ENCODE measurements at regions not wholly inside any gene's neighbourhood (a gene's known extent, or its start where the extent isn't known, plus 50 kb on each side); places are given as distances from the start of the nearest gene placed in this dataset.

DNA sequence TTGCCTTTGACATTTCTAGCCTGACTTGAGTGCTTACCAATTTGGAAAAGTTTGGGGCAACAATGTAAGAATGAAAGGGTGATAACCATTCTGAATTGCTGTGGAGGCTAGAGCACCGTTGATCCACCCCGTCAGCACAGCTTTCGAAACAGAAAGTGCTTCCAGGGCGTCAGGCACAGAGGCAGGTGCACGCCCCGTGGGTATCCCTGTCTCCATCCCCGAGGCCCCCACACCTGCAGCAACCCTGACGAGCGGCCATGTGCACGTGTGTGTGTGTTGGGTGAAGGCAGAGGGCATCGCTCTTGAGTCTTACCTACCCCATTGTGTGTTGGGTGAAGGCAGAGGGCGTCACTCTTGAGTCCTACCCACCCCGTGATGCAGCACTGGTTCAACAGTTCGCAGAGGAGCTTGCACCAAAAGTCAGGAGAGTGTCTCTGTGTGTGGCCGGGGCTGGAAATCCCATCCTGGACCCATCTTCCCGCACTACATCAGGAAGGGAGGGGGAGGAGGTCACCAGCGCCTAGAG, 404.5 kb downstream of the BRD1 start:
- DNase-seq = no peak

DNA sequence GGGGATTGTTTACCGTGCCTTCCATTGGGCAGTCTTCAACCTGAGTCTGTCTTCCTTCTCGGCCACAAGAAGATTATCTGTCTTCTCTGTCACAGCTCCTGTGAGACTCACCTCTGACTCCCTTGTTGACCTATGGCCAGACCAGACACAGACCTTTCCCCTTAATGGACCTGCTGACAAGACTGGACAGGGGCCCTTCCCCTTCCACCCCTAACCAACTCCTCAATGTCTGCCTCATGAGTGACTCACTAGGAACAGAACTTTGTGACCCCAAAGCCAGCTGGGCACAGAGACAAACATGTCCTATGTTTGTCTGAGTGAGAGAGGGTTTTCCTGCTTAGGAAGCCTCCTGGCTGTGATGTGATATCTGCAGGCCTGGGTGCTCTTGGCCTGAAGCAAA, 405.0 kb downstream of the BRD1 start:
- DNase-seq = no peak

- DNase-seq = no peak
These were observed 407.0 kb downstream of the BRD1 start for GRCh38 chr22:49420651-49421050.

GRCh38 chr22:49419661-49420060, 408.0 kb downstream of the BRD1 start:
- no peak for DNase-seq

DNA sequence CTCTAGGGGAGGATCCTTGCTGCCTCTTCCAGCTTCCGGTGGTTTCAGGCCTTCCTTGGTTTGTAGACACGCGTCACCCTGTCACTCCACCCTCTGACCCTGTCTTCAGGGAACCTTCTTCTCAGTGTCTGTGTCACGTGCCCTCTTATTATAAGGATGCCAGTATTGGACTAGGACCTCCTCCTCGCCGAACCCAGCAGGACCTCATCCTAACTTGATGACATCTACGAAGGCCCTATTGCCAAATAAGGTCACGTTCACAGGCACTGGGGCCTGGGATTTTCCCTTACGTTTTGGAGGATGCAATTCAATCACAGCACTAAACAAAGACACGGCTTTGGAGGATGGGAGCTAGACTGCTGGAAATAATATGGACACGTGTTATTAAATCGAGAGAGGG, 408.7 kb downstream of the BRD1 start:
- DNase-seq = no peak

- DNase-seq = no peak
These were observed 409.3 kb downstream of the BRD1 start for GRCh38 chr22:49418341-49418894.

GRCh38 chr22:49417833-49418232, 409.8 kb downstream of the BRD1 start:
- DNase-seq = no peak

DNA sequence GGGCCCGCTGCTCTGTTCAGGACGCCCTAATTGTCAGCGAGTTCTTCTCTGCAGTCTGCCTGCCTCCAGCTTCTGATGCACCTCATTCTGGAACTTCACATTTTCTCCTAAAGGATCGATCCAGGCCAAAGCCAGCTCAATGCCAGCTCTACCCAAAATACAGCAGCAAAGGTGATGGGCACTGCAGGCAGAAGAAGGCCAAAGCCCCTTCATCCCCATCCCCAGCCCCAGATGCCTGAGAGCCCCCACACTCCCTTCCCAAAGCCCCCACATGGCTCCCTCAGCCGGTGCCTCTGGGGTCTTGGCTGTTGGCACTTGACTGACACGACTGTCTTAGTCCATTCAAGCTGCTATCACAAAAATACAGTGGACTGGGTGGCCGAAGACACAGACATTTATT, 410.3 kb downstream of the BRD1 start:
- no peak for DNase-seq

GRCh38 chr22:49415151-49415951, 412.3 kb downstream of the BRD1 start:
- DNase-seq = no peak

- no peak for DNase-seq
These were observed 414.1 kb downstream of the BRD1 start for GRCh38 chr22:49413551-49413950.

DNA sequence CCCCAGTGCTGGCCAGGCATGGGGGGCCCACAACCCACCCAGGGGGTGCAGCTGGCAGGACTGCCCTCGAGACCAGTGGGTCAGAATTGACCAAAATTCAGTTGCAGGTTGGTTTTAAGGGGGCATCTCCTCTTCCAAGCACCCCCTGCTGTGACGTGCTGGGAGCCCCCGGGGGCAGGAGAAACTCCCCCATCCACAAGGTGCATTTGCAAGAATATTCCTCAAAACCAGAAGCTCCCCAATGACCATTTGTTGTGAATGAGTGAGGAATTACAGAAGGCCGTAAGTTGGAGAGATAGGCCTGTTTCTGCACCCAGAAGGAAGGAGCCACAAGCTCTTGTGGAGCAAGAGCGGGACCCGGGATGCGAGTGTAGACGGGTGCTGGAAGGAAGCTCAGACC, 414.5 kb downstream of the BRD1 start:
- DNase-seq = no peak

GRCh38 chr22:49412236-49412635, 415.4 kb downstream of the BRD1 start:
- DNase-seq = no peak

DNA sequence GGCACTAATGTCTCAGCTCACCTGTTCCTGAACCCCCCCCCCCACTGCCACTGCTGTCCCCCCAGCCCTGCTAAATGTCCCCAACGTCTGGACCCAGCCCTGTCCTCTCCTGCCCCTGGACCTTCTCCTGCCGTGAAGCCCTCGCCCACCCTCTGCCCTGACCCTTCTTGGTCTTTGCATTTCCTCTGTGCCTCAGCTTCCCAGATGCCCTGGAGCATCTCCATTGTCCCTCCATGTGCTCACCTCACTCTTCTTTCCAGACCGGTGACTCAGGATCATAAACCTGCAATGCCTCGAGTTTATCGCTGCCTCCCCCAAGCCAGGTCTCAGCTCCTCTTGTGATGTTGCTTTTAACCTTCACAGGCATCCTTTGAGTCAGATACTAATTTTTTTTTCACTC, 416.4 kb downstream of the BRD1 start:
- DNase-seq = no peak

- DNase-seq = no peak
These were observed 419.4 kb downstream of the BRD1 start for GRCh38 chr22:49408102-49408836.

GRCh38 chr22:49406879-49407587, 420.6 kb downstream of the BRD1 start:
- no peak for DNase-seq

DNA sequence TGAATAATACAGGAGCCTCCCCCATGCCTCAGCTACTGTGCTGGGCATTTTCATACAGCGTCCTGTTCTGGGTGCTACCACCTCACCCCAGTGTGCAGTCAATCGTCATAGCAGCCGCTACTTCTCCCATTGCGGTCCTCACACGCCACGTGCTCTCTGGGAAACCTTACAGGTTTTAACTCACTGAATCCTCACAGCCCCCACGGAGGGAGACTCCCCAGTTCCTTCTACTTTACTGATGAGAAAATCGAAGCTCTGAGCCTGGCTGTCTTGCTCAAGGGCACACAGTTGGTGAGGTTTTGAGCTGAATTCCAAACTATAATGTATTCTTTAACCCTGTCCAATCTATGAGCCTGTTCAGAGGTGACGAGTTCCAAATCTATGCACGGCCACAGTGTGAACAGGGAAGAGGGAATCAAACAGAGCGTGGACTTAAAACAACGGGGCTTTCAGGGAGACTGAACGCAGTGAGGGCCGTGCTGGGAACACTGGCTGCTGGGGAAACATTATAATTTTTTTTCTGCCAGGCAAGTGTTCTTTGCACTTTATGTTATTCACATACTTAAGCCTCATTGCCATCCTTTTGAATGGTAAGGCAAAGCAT, 421.5 kb downstream of the BRD1 start:
- DNase-seq = no peak

GRCh38 chr22:49405590-49405989, 422.1 kb downstream of the BRD1 start:
- DNase-seq = no peak

DNA sequence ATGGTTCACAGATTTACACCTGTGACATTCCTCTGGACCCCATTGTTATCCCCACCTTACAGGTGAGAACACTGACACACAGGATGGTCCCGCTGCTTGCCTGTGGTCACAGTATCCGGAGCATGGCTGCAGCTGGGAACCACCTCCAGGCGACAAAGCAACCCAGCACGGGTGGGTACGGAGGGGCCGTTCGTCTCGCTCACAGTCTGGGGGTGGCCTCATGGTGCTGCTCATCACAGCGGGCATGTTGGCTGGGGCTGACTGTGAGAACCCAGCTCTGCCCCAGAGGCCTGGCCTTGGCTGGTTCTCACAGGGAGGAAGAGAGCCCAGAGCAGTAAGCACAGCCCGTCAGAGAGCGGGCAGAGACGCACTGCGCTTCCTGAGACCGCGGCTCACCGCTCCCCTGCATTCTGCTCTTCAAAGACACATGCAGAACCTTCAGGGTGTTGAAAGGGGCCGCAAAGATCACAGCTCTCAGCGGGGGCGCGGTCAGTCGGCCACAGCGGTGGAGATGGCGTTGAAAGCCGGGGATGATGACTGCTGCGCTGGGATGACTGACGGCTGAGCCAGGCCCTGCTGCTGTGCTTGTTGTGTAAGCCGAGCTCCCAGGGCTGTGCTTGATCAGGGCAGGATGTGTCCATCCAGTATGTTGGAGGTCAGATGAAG, 423.0 kb downstream of the BRD1 start:
- no peak for DNase-seq

DNA sequence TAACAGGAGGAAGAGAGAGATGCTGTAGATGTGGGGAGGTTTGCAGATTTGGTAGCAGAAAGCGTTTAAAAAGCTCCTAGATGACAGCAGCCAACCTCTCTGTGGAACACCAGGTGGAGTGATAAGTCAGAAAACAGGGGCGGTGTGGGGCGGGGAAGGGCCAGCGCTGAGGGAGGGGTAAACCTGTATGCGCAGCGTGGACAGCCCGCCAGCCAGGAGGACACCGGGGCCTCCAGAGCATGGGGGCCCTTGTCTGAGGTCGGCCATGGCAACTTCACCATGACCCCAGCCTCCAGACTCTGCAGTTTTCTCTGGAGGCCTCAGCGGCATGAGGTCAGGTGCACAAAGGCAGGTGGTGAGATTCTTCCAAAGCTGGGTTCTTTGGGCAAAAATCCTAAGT, 423.7 kb downstream of the BRD1 start:
- DNase-seq = no peak

DNA sequence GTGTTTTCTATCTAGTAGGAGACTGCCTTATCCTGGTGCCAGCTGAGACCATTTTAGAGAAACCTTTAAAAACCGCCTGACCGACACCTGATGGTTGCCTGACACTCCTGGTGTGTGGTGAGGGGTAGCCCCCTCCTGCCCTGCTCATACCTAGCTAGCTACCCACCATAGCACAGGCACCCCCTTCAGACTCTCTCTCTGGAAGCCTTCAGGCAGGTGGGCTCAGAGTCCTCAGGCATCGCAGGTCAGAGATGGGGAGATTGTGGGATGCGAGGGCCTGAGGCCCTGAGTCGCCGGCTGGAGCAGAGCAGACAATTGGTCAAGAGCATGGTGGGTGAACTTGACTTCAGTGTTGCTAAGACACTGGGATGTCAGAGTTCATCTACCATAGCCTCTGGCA, 424.6 kb downstream of the BRD1 start:
- DNase-seq = no peak

DNA sequence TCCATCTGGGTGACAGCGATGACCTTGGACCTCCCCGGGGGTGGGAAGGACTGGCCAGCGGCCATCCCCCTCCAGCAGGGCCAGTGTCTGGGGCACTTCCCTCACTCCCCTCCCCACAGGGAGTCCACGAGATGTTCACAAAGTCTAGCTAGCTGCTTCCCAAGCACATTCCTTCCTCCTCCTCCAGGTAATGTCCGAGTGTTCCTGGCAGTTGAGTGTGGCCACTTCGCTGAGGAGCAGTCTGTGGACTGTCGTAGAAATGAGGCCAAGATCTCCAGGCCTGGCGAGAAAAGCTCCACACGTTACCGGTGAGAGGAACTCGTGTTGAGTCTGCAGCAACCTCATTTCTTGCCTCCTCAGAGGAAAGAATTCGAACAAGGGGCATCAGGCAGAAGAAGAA, 425.5 kb downstream of the BRD1 start:
- DNase-seq = no peak

DNA sequence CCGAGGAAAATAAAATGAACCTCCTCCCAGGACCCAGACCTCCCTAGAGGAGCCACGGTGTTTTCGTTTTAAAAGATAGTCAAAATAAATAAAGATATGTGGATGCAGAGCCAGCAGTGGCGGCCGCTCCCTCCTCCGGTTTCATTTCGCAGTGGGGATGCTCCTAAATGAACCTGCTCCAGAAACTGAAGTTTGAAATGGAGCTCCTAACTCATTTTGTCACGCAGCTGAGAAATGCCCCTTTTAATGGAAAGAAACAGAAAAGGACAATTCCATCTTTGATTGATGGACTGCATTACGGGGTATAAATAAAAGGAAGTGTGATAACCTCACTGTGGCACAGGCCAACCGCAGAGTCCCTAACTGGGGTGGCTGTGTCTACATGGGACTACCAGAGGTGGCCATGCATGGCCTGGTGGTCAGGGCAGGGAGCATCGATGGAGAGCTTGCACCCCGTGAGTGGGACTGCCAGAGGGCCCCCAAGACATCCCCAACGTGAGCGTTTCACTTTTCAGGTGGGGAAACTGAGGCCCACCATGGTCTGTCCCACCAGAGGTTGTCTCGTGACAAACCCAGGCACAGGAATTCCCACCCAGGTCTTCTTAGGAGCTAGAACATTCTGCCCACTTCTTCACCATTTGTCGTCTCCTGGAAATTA, 426.6 kb downstream of the BRD1 start:
- DNase-seq = no peak
